ENCODE measurements at regions not wholly inside any gene's neighbourhood (a gene's known extent, or its start where the extent isn't known, plus 50 kb on each side); places are given as distances from the start of the nearest gene placed in this dataset.

- TF ChIP-seq CTCF (conservative IDR thresholded peaks at IDR 0.05; ENCODE audit: low read depth, low read length) (no peak), EZH2 (IDR thresholded peaks at IDR 0.05; ENCODE audit: borderline replicate concordance, low read depth, low read length, poor library complexity, severe bottlenecking) (no peak)
Measured at GRCh38 chr2:9076210-9076609, 72.7 kb upstream of the MBOAT2 start.
